Tibial artery (tissue), 4 donors: ENCODE measurements at regions not wholly inside any gene's neighbourhood (a gene's known extent, or its start where the extent isn't known, plus 50 kb on each side); places are given as distances from the start of the nearest gene placed in this dataset.
"Not testable (repeated sequence)": the region's sequence is repeated elsewhere in the genome, so short reads cannot be mapped to it uniquely, and the experiment has no call there.

Source experiments
- DNase-seq, 2 donors: peaks; one replicate each; pipeline ENCODE4 v3.0.0-alpha.2; 2019
- H3K27ac ChIP-seq, 2 donors: fragments of 200-600 bp; sonication (generic) in 1 of 2; 1 replicate in 1 of 2; 2 replicates in 1 of 2; pipeline ENCODE4 v1.5.1; 2018 to 2019; ENCODE audit warnings: mild to moderate bottlenecking in 1 of 2
- H3K27me3 ChIP-seq, 2 donors: fragments of 200-600 bp; sonication (generic) in 1 of 2; one replicate each; pipeline versions ENCODE4 v1.5.1 to v1.6.0; 2016 to 2019
- H3K36me3 ChIP-seq, 3 donors: fragments of 200-600 bp; sonication (generic) in 2 of 3; one replicate each; pipeline ENCODE4 v1.5.1; 2016 to 2019; ENCODE audit warnings: mild to moderate bottlenecking in 2 of 3
- H3K4me1 ChIP-seq, 4 donors: fragments of 200-600 bp; sonication (generic) in 2 of 4; 1 replicate in 3 of 4; 2 replicates in 1 of 4; pipeline ENCODE4 v1.5.1; 2016 to 2019
- H3K4me3 ChIP-seq, 2 donors: fragments of 200-600 bp; sonication (generic) in 1 of 2; 1 replicate in 1 of 2; 2 replicates in 1 of 2; pipeline ENCODE4 v1.5.1; 2018 to 2019; ENCODE audit warnings: mild to moderate bottlenecking in 2 of 2
- H3K9me3 ChIP-seq, 3 donors: fragments of 200-600 bp; sonication (generic) in 1 of 3; one replicate each; pipeline ENCODE4 v1.5.1; 2016 to 2019
- CTCF ChIP-seq, 2 experiments: fragments of 200-600 bp in 1 of 2; fragments of 450-650 bp in 1 of 2; IDR thresholded peaks; one replicate each; pipeline ENCODE4 v1.5.1; 2017 to 2019; ENCODE audit warnings: antibody characterized with exemption in 2 of 2, mild to moderate bottlenecking in 1 of 2, moderate library complexity in 1 of 2
- intact Hi-C: fragments of 100-400 bp; cut with DNase I; formaldehyde crosslinking; loops from one replicate; pipeline ENCODE4 v1.15.0; 2023; ENCODE audit warnings: low total_unique reads

- Histone ChIP-seq H3K9me3 (no peaks in the 10 kb centered on the region), H3K4me3 (no peak overlapping the region), H3K4me1 (peaks cover 0 to 3% (median under 1%) of the 10 kb centered on the region in 4 donors), H3K36me3 (no peaks in the 10 kb centered on the region), H3K27me3 (peaks cover 0 to 18% of the 10 kb centered on the region in 2 donors), H3K27ac (no peak overlapping the region)
- TF ChIP-seq CTCF (IDR thresholded peaks at IDR 0.05): no peak
- no peak for DNase-seq
- intact Hi-C loops: no loop called here
Measured at GRCh38 chr6:6742535-6742934, 154.0 kb downstream of the LY86 start.

GRCh38 chr6:6744551-6744950 lies 156.0 kb downstream of the LY86 start:
- DNase-seq: no peak
- H3K36me3 ChIP-seq: no peaks in the 10 kb centered on the region
- intact Hi-C loops: no loop called here
- H3K27ac ChIP-seq: no peak overlapping the region
- peaks cover 0 to 1% (median 0%) of the 10 kb centered on the region in 4 donors for H3K4me1 ChIP-seq
- peaks cover 0 to 15% of the 10 kb centered on the region in 2 donors for H3K27me3 ChIP-seq
- H3K9me3 ChIP-seq: no peaks in the 10 kb centered on the region
- no peak for TF ChIP-seq CTCF (IDR thresholded peaks at IDR 0.05)
- H3K4me3 ChIP-seq: no peak overlapping the region

- H3K27ac ChIP-seq, H3K4me3 ChIP-seq, H3K4me1 ChIP-seq, H3K9me3 ChIP-seq, intact Hi-C loops, H3K36me3 ChIP-seq, DNase-seq: not testable (repeated sequence)
- peaks cover 0 to 11% of the 10 kb centered on the region in 2 donors for H3K27me3 ChIP-seq
Measured at GRCh38 chr6:6745637-6746332, 157.3 kb downstream of the LY86 start.

GRCh38 chr6:6746333-6746969 lies 157.9 kb downstream of the LY86 start:
- Histone ChIP-seq H3K4me1 (peaks cover 0 to 10% (median 3%) of the 10 kb centered on the region in 4 donors), H3K4me3 (no peak overlapping the region)
- no peak for DNase-seq

GRCh38 chr6:6746970-6747338 lies 158.4 kb downstream of the LY86 start:
- intact Hi-C loops: no loop called here
- peaks cover 0 to 10% (median 6%) of the 10 kb centered on the region in 4 donors for H3K4me1 ChIP-seq
- TF ChIP-seq CTCF (IDR thresholded peaks at IDR 0.05): no peak
- no peak overlapping the region for H3K27ac ChIP-seq
- H3K36me3 ChIP-seq: no peaks in the 10 kb centered on the region
- H3K4me3 ChIP-seq: no peak overlapping the region
- no peaks in the 10 kb centered on the region for H3K9me3 ChIP-seq
- H3K27me3 ChIP-seq: peaks cover 0 to 11% of the 10 kb centered on the region in 2 donors
- DNase-seq: no peak

More at GRCh38 chr6:6746333-6746969, 157.9 kb downstream of the LY86 start:
- Histone ChIP-seq H3K36me3 (no peaks in the 10 kb centered on the region), H3K27me3 (peaks cover 0 to 11% of the 10 kb centered on the region in 2 donors), H3K9me3 (no peaks in the 10 kb centered on the region), H3K27ac (no peak overlapping the region)
- no peak for TF ChIP-seq CTCF (IDR thresholded peaks at IDR 0.05)
- intact Hi-C loops: no loop called here

GRCh38 chr6:6747371-6747770 lies 158.9 kb downstream of the LY86 start:
- intact Hi-C loops: no loop called here
- Histone ChIP-seq H3K4me3 (no peak overlapping the region), H3K4me1 (peaks cover 0 to 14% (median 9%) of the 10 kb centered on the region in 4 donors), H3K27ac (no peak overlapping the region), H3K9me3 (no peaks in the 10 kb centered on the region), H3K27me3 (peaks cover 0 to 11% of the 10 kb centered on the region in 2 donors), H3K36me3 (no peaks in the 10 kb centered on the region)
- no peak for TF ChIP-seq CTCF (IDR thresholded peaks at IDR 0.05)
- DNase-seq: no peak
